ENCODE measurements at regions not wholly inside any gene's neighbourhood (a gene's known extent, or its start where the extent isn't known, plus 50 kb on each side); places are given as distances from the start of the nearest gene placed in this dataset.
"Not testable (repeated sequence)": the region's sequence is repeated elsewhere in the genome, so short reads cannot be mapped to it uniquely, and the experiment has no call there.

GRCh38 chr4:24349168-24349996 lies 235.0 kb downstream of the DHX15 start:
- H3K4me1 Mint-ChIP-seq (ENCODE audit: low read depth); H3K27ac Mint-ChIP-seq; H3K27me3 Mint-ChIP-seq (ENCODE audit: low read depth); H3K4me3 Mint-ChIP-seq; DNase-seq; H3K36me3 Mint-ChIP-seq (ENCODE audit: low read depth); ATAC-seq; CTCF ChIA-PET; POLR2A ChIA-PET; H3K9me3 Mint-ChIP-seq (ENCODE audit: insufficient read depth): not testable (repeated sequence)

- no peak overlapping the region for H3K27ac Mint-ChIP-seq
- ChIA-PET POLR2A (no interaction called here), CTCF (no interaction called here)
- H3K9me3 Mint-ChIP-seq (ENCODE audit: insufficient read depth): no peaks in the 10 kb centered on the region
- no peak for DNase-seq
- H3K4me3 Mint-ChIP-seq: no peak overlapping the region
- no peaks in the 10 kb centered on the region for H3K36me3 Mint-ChIP-seq (ENCODE audit: low read depth)
- H3K27me3 Mint-ChIP-seq (ENCODE audit: low read depth): no peaks in the 10 kb centered on the region
- no peaks in the 10 kb centered on the region for H3K4me1 Mint-ChIP-seq (ENCODE audit: low read depth)
- ATAC-seq: no peak
These were observed 245.1 kb downstream of the DHX15 start for GRCh38 chr4:24339260-24339659.

GRCh38 chr4:24337451-24338190 lies 246.7 kb downstream of the DHX15 start:
- Mint-ChIP-seq H3K27me3 (ENCODE audit: low read depth) (no peaks in the 10 kb centered on the region), H3K36me3 (ENCODE audit: low read depth) (no peaks in the 10 kb centered on the region), H3K4me1 (ENCODE audit: low read depth) (no peaks in the 10 kb centered on the region), H3K9me3 (ENCODE audit: insufficient read depth) (no peaks in the 10 kb centered on the region), H3K4me3 (no peak overlapping the region), H3K27ac (no peak overlapping the region)
- no peak for ATAC-seq
- ChIA-PET CTCF (no interaction called here), POLR2A (no interaction called here)
- DNase-seq: no peak

GRCh38 chr4:24335616-24336015 lies 248.7 kb downstream of the DHX15 start:
- DNase-seq (no peak), ATAC-seq (no peak)
- no peaks in the 10 kb centered on the region for H3K9me3 Mint-ChIP-seq (ENCODE audit: insufficient read depth)
- H3K27ac Mint-ChIP-seq: no peak overlapping the region
- H3K4me3 Mint-ChIP-seq: no peak overlapping the region
- no peaks in the 10 kb centered on the region for H3K36me3 Mint-ChIP-seq (ENCODE audit: low read depth)
- H3K27me3 Mint-ChIP-seq (ENCODE audit: low read depth): no peaks in the 10 kb centered on the region
- ChIA-PET CTCF (no interaction called here), POLR2A (no interaction called here)
- no peaks in the 10 kb centered on the region for H3K4me1 Mint-ChIP-seq (ENCODE audit: low read depth)

- Mint-ChIP-seq H3K4me1 (ENCODE audit: low read depth) (no peaks in the 10 kb centered on the region), H3K27ac (no peak overlapping the region), H3K4me3 (no peak overlapping the region), H3K9me3 (ENCODE audit: insufficient read depth) (no peaks in the 10 kb centered on the region), H3K36me3 (ENCODE audit: low read depth) (no peaks in the 10 kb centered on the region), H3K27me3 (ENCODE audit: low read depth) (no peaks in the 10 kb centered on the region)
- no peak for DNase-seq
- no peak for ATAC-seq
- ChIA-PET POLR2A (no interaction called here), CTCF (no interaction called here)
These were observed 249.4 kb downstream of the DHX15 start for GRCh38 chr4:24334906-24335305.

- Mint-ChIP-seq H3K4me1 (ENCODE audit: low read depth) (no peaks in the 10 kb centered on the region), H3K27ac (no peak overlapping the region), H3K27me3 (ENCODE audit: low read depth) (no peaks in the 10 kb centered on the region), H3K9me3 (ENCODE audit: insufficient read depth) (no peaks in the 10 kb centered on the region), H3K4me3 (no peak overlapping the region), H3K36me3 (ENCODE audit: low read depth) (no peaks in the 10 kb centered on the region)
- POLR2A ChIA-PET: no interaction called here
- DNase-seq: no peak
- ATAC-seq: no peak
- CTCF ChIA-PET: no interaction called here
These were observed 253.8 kb downstream of the DHX15 start for GRCh38 chr4:24330573-24330972.

- CTCF ChIA-PET: no interaction called here
- H3K4me3 Mint-ChIP-seq: no peak overlapping the region
- DNase-seq: no peak
- H3K36me3 Mint-ChIP-seq (ENCODE audit: low read depth): no peaks in the 10 kb centered on the region
- no peaks in the 10 kb centered on the region for H3K9me3 Mint-ChIP-seq (ENCODE audit: insufficient read depth)
- POLR2A ChIA-PET: no interaction called here
- H3K27me3 Mint-ChIP-seq (ENCODE audit: low read depth): no peaks in the 10 kb centered on the region
- H3K27ac Mint-ChIP-seq: no peak overlapping the region
- H3K4me1 Mint-ChIP-seq (ENCODE audit: low read depth): no peaks in the 10 kb centered on the region
- no peak for ATAC-seq
These were observed 254.2 kb downstream of the DHX15 start for GRCh38 chr4:24330172-24330571.

GRCh38 chr4:24328711-24329110 lies 255.6 kb downstream of the DHX15 start:
- ChIA-PET CTCF (no interaction called here), POLR2A (no interaction called here)
- DNase-seq (no peak), ATAC-seq (no peak)
- Mint-ChIP-seq H3K27me3 (ENCODE audit: low read depth) (no peaks in the 10 kb centered on the region), H3K36me3 (ENCODE audit: low read depth) (no peaks in the 10 kb centered on the region), H3K9me3 (ENCODE audit: insufficient read depth) (no peaks in the 10 kb centered on the region), H3K27ac (no peak overlapping the region), H3K4me3 (no peak overlapping the region), H3K4me1 (ENCODE audit: low read depth) (no peaks in the 10 kb centered on the region)

- H3K9me3 Mint-ChIP-seq (ENCODE audit: insufficient read depth): no peaks in the 10 kb centered on the region
- no peak for DNase-seq
- ChIA-PET CTCF (no interaction called here), POLR2A (no interaction called here)
- no peaks in the 10 kb centered on the region for H3K36me3 Mint-ChIP-seq (ENCODE audit: low read depth)
- H3K4me1 Mint-ChIP-seq (ENCODE audit: low read depth): no peaks in the 10 kb centered on the region
- no peak overlapping the region for H3K4me3 Mint-ChIP-seq
- ATAC-seq: no peak
- no peaks in the 10 kb centered on the region for H3K27me3 Mint-ChIP-seq (ENCODE audit: low read depth)
- H3K27ac Mint-ChIP-seq: no peak overlapping the region
These were observed 256.0 kb downstream of the DHX15 start for GRCh38 chr4:24328310-24328709.

- no peak for ATAC-seq
- Mint-ChIP-seq H3K9me3 (ENCODE audit: insufficient read depth) (no peaks in the 10 kb centered on the region), H3K4me1 (ENCODE audit: low read depth) (no peaks in the 10 kb centered on the region), H3K27ac (no peak overlapping the region), H3K36me3 (ENCODE audit: low read depth) (no peaks in the 10 kb centered on the region), H3K4me3 (no peak overlapping the region), H3K27me3 (ENCODE audit: low read depth) (no peaks in the 10 kb centered on the region)
- ChIA-PET POLR2A (no interaction called here), CTCF (no interaction called here)
- DNase-seq: no peak
These were observed 261.4 kb downstream of the DHX15 start for GRCh38 chr4:24322995-24323394.

GRCh38 chr4:24322511-24322910 lies 261.8 kb downstream of the DHX15 start:
- Mint-ChIP-seq H3K36me3 (ENCODE audit: low read depth) (no peaks in the 10 kb centered on the region), H3K4me1 (ENCODE audit: low read depth) (no peaks in the 10 kb centered on the region), H3K27me3 (ENCODE audit: low read depth) (no peaks in the 10 kb centered on the region), H3K4me3 (no peak overlapping the region), H3K9me3 (ENCODE audit: insufficient read depth) (no peaks in the 10 kb centered on the region), H3K27ac (no peak overlapping the region)
- ATAC-seq: no peak
- no peak for DNase-seq
- CTCF ChIA-PET: interaction anchor here (1.2 kb wide), 1 partner anchor 10 kb away, joined by 3 read pairs; no protein-coding TSS in a partner anchor
- POLR2A ChIA-PET: no interaction called here

- Mint-ChIP-seq H3K4me3 (no peak overlapping the region), H3K4me1 (ENCODE audit: low read depth) (no peaks in the 10 kb centered on the region), H3K27me3 (ENCODE audit: low read depth) (no peaks in the 10 kb centered on the region), H3K36me3 (ENCODE audit: low read depth) (no peaks in the 10 kb centered on the region), H3K9me3 (ENCODE audit: insufficient read depth) (no peaks in the 10 kb centered on the region), H3K27ac (no peak overlapping the region)
- no peak for ATAC-seq
- CTCF ChIA-PET: interaction anchor here (1.2 kb wide), 1 partner anchor 9 kb away, joined by 3 read pairs; no protein-coding TSS in a partner anchor
- no peak for DNase-seq
- POLR2A ChIA-PET: no interaction called here
These were observed 262.7 kb downstream of the DHX15 start for GRCh38 chr4:24321616-24322015.

All from activated CD8-positive, alpha-beta T cell treated with anti-CD3 and anti-CD28 coated beads, Interleukin-2, amount 10 ng/mL, durations not matched to agents 7 days and 5 days (primary cell).